ENCODE measurements at regions not wholly inside any gene's neighbourhood (a gene's known extent, or its start where the extent isn't known, plus 50 kb on each side); places are given as distances from the start of the nearest gene placed in this dataset.
"Not testable (repeated sequence)": the region's sequence is repeated elsewhere in the genome, so short reads cannot be mapped to it uniquely, and the experiment has no call there.

GRCh38 chr4:9519631-9520030 lies 75.4 kb downstream of the DEFB131A start:
- TF ChIP-seq CTCF (IDR thresholded peaks at IDR 0.05 in 2 of 3, conservative IDR thresholded peaks at IDR 0.05 in 1 of 3; ENCODE audit: control insufficient read depth in 2 of 3, extremely low read depth in 1 of 3, insufficient read depth in 1 of 3, low read depth in 3 of 3, low read length in 3 of 3); FOXK2 (IDR thresholded peaks at IDR 0.05); REST (IDR thresholded peaks at IDR 0.05; ENCODE audit: low read depth, low read length); POLR2AphosphoS5 (IDR thresholded peaks at IDR 0.05; ENCODE audit: low read length): not testable (repeated sequence)
